Hepatocyte (in vitro differentiated cells): ENCODE measurements at regions not wholly inside any gene's neighbourhood (a gene's known extent, or its start where the extent isn't known, plus 50 kb on each side); places are given as distances from the start of the nearest gene placed in this dataset.
"Not testable (repeated sequence)": the region's sequence is repeated elsewhere in the genome, so short reads cannot be mapped to it uniquely, and the experiment has no call there.

Experiments
- DNase-seq: peaks from one replicate; pipeline ENCODE4 v3.0.0-alpha.2; 2016; ENCODE audit warnings: low spot score
- H2AFZ ChIP-seq: fragments of 200-600 bp; sonication (generic); 2 replicates; pipeline ENCODE4 v1.6.0; 2016; ENCODE audit warnings: antibody characterized with exemption, mild to moderate bottlenecking
- H3K27ac ChIP-seq: fragments of 200-600 bp; sonication (generic); 2 replicates; pipeline ENCODE4 v1.5.1; 2016; ENCODE audit warnings: mild to moderate bottlenecking
- H3K27me3 ChIP-seq: fragments of 200-600 bp; sonication (generic); 2 replicates; pipeline ENCODE4 v1.6.1; 2016
- H3K36me3 ChIP-seq: fragments of 200-600 bp; sonication (generic); replicated peaks from 2 replicates; pipeline ENCODE4 v1.5.1; 2016; ENCODE audit warnings: low read depth; ENCODE audit not compliant: insufficient read depth
- H3K4me1 ChIP-seq: fragments of 200-600 bp; sonication (generic); 2 replicates; pipeline ENCODE4 v1.5.1; 2016; ENCODE audit warnings: mild to moderate bottlenecking, moderate library complexity; ENCODE audit not compliant: insufficient read depth
- H3K4me2 ChIP-seq: fragments of 200-600 bp; sonication (generic); 2 replicates; pipeline ENCODE4 v1.6.0; 2016
- H3K4me3 ChIP-seq: fragments of 200-600 bp; sonication (generic); 2 replicates; pipeline ENCODE4 v1.5.1; 2016; ENCODE audit warnings: mild to moderate bottlenecking
- H3K79me2 ChIP-seq: fragments of 200-600 bp; sonication (generic); 2 replicates; pipeline ENCODE4 v1.6.0; 2017; ENCODE audit warnings: mild to moderate bottlenecking
- H3K9me2 ChIP-seq: fragments of 200-600 bp; sonication (generic); replicated peaks from 2 replicates; pipeline ENCODE4 v1.6.0; 2017; ENCODE audit warnings: mild to moderate bottlenecking; ENCODE audit not compliant: insufficient read depth
- H3K9me3 ChIP-seq: fragments of 200-600 bp; sonication (generic); 2 replicates; pipeline ENCODE4 v1.5.1; 2016; ENCODE audit warnings: low read depth, mild to moderate bottlenecking
- H4K20me1 ChIP-seq: fragments of 200-600 bp; sonication (generic); 2 replicates; pipeline ENCODE4 v1.6.0; 2016; ENCODE audit warnings: mild to moderate bottlenecking; ENCODE audit not compliant: insufficient read depth, poor library complexity, severe bottlenecking
- WGBS: methylation state at CpG from one replicate; pipeline ENCODE4 v1.1.6; 2016; ENCODE audit warnings: low lambda C conversion rate; ENCODE audit errors: missing lambda C conversion rate; 5-methylcytosine and 5-hydroxymethylcytosine counted together

DNA sequence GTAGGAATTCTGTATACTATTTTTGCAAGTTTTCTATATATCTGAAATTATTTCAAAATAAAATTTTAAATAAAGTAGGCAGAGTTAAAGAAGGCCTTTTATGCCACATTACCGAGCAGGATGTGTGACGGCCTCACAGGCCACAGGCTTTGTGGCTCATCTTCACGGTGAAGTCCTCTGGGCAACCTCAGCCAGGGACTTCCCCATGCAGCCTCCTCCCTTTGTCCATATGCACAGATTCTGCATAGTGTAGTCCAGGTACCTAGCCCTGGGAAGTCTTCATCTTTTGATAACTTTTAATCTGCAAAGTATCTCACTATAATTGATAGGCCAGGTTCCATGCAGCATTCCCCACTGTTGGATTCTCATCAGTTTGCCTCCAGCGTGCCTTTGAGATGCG is 62.8 kb downstream of the ARHGAP11B start:
- not testable (repeated sequence) for H2AFZ ChIP-seq

DNA sequence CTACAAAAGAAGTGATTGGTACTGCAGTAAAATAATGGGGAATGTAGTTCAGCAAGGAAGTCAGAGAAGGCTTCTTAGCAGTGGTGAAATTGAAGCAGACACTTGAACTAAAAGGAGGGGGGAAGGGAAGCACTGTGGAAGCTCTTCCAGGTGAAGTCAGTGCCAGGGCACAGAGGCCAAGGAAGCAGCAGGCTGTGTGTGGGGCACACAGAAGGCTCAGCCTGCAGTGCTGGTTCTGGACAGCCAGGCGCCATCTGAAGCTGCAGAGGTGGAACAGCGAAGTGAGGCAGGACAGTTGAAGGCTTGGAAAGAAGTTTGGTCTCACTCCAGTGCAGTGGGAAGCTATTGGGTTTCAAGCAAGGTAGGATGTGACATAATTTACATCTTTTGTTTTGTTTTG is 64.2 kb downstream of the ARHGAP11B start:
- H3K9me2 ChIP-seq, H3K27me3 ChIP-seq, H3K4me1 ChIP-seq, H3K9me3 ChIP-seq, H3K36me3 ChIP-seq, H3K27ac ChIP-seq, H2AFZ ChIP-seq, H4K20me1 ChIP-seq, DNase-seq, H3K4me2 ChIP-seq, H3K4me3 ChIP-seq, H3K79me2 ChIP-seq: not testable (repeated sequence)
- WGBS = 87% methylated on average over 2 of the region's 2 CpGs

More for the DNA sequence above, 62.8 kb downstream of the ARHGAP11B start:
- H3K4me3 ChIP-seq, DNase-seq, H3K27me3 ChIP-seq, H3K36me3 ChIP-seq, H3K9me2 ChIP-seq, H3K4me1 ChIP-seq, H3K79me2 ChIP-seq, H3K9me3 ChIP-seq, H4K20me1 ChIP-seq, H3K4me2 ChIP-seq, H3K27ac ChIP-seq: not testable (repeated sequence)
- 98% methylated on average over 5 of the region's 5 CpGs for WGBS

DNA sequence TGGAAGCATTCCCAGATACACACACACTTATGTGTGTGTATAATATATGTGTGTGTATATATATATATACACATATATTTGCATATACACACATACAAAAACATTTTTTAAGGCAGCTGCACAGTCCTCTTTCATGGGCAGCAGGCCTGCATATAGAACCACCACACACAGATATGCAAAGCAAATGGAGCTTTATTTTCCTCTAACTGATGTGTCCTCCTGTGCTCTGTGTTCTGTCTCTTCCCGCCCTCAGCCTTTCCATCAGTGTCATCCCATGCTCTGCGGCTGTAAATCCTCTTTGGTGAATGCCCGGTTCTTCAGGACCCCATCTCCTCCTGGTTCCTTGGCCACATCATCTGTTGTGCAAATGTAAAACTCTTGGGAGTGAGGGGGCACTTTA is 69.9 kb downstream of the ARHGAP11B start:
- H2AFZ ChIP-seq, H3K9me2 ChIP-seq, H3K4me1 ChIP-seq, H3K4me3 ChIP-seq, H3K79me2 ChIP-seq, H3K9me3 ChIP-seq, H3K27ac ChIP-seq, H3K36me3 ChIP-seq, H3K4me2 ChIP-seq, H3K27me3 ChIP-seq, DNase-seq, H4K20me1 ChIP-seq: not testable (repeated sequence)
- no CpG with 5 or more reads among the region's 3 CpGs for WGBS

GRCh38 chr15:30696439-30697314 is 70.7 kb downstream of the ARHGAP11B start:
- H3K4me1 ChIP-seq, H2AFZ ChIP-seq, H3K79me2 ChIP-seq, H3K4me3 ChIP-seq, DNase-seq, H3K27me3 ChIP-seq, H3K9me2 ChIP-seq, H4K20me1 ChIP-seq, H3K4me2 ChIP-seq, H3K27ac ChIP-seq, H3K36me3 ChIP-seq, H3K9me3 ChIP-seq: not testable (repeated sequence)
- WGBS = 68% methylated on average over 7 of the region's 15 CpGs

DNA sequence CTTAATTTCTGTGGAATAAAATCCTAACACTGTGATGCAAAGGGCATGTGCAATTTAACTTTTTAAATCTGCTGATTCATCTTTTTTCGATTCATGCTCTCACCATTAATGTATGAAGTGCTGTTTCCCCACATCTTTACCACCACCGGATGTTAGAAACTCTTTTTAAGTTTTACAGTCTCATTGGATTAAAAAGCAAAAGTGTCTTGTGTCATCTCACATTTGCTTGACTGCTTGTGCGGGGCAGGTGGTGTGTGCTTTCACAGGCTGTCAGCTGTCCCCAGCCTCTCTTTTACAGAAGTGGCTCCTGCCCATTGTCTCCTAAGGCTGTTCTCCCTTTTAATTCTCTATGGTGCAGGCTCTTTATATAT is 71.4 kb downstream of the ARHGAP11B start:
- H3K9me3 ChIP-seq, H4K20me1 ChIP-seq, H3K4me2 ChIP-seq, H3K27ac ChIP-seq, H3K79me2 ChIP-seq, H3K27me3 ChIP-seq, DNase-seq, H3K36me3 ChIP-seq, H3K4me3 ChIP-seq, H3K9me2 ChIP-seq, H2AFZ ChIP-seq, H3K4me1 ChIP-seq: not testable (repeated sequence)
- WGBS = 58% methylated on average over 3 of the region's 3 CpGs

DNA sequence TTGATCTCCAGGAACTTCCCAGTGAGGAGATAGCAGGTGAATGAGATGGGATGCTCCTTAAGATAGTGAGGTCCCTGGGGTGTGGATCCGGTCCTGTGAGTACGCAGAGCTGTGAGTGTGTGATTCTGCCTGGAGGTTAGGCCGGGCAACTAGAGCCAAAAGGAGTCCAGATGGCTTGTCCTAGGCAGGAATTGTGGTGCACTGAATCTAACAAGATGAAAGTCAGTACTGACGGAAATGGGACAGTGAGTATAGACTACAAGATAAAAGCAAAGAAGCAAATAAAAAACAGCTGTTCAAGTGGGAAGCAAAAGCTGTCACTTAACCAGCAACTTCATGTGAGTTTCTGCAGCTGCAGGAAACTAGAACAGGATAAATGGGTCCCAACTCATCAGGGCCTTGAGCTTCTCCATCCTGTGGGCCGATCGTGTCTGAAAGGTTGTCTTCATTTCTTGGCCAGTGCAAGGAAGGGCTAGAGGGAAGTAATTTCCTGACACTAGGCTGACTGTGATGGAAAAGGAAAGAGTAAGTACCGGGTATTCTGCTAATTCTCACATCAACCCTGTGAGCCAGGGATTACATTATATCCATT is 74.2 kb downstream of the ARHGAP11B start:
- 84% methylated on average over 4 of the region's 7 CpGs for WGBS
- not testable (repeated sequence) for H3K36me3 ChIP-seq, H2AFZ ChIP-seq, H3K79me2 ChIP-seq, H3K27ac ChIP-seq, DNase-seq, H3K4me1 ChIP-seq, H3K9me2 ChIP-seq, H4K20me1 ChIP-seq, H3K4me3 ChIP-seq, H3K27me3 ChIP-seq, H3K4me2 ChIP-seq, H3K9me3 ChIP-seq

DNA sequence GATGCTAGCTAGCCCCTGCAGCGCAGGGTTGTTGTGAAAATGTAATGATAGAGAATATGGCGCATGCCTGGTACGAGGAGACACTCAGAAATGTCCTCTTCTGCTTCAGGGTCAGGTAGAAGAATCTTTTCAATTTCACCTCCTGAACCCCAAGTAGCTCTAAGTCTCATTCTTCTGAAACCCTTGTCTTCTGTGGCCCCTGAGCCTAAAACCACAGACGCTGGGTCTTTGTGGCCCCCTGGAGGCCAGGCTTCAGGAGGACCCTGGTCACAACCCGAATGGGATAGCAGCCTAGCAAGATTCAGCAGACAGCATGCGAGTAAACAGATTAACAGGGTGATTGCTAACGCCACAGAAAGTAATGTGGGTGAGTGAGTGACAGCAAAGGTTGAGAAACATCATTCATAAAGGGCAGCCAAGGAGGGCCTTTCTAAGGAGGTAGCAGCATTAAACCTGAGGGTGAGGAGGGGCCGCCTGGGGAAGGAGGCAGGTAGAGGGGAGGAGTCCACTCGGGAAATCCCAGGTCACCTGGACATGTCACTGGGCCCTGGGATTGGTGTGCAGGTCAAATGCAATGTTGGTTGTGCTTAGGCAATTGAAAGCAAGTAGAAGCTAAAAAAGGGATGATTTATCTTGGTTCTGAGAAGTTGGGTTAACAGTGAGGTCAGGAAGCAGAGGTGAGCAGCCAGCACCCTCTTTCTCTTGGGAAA is 82.2 kb downstream of the ARHGAP11B start:
- H3K79me2 ChIP-seq, H3K36me3 ChIP-seq, H2AFZ ChIP-seq, H3K9me2 ChIP-seq, H3K27me3 ChIP-seq, H3K4me3 ChIP-seq, H3K4me2 ChIP-seq, H4K20me1 ChIP-seq, DNase-seq, H3K4me1 ChIP-seq, H3K27ac ChIP-seq, H3K9me3 ChIP-seq: not testable (repeated sequence)
- 82% methylated on average over 9 of the region's 9 CpGs for WGBS

DNA sequence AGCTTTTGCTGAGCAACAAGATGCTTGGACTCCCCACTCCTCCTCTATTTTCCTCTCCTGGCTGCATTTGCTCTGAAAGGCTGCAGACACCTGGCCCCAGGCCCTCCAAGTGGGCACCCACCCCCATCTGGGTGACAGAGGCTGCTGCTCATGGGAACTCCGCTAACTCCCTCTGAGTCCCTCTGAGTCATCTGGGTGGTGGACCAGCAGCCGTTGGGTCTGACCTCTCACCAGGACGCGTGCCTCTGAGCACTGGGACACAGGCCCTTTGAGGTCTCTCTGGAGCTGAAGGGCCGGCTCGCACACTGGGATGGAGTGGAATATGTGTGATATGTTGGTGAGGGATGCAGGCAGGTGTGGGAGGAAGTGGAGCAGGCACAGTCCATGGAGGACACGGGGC is 82.9 kb downstream of the ARHGAP11B start:
- not testable (repeated sequence) for H3K4me2 ChIP-seq, H3K36me3 ChIP-seq, H3K9me3 ChIP-seq, H3K27me3 ChIP-seq, H2AFZ ChIP-seq, H3K79me2 ChIP-seq, DNase-seq, H3K4me1 ChIP-seq, H4K20me1 ChIP-seq, H3K9me2 ChIP-seq, H3K4me3 ChIP-seq, H3K27ac ChIP-seq
- 94% methylated on average over 4 of the region's 7 CpGs for WGBS
